SU-DHL-6 (cell line): ENCODE measurements at regions not wholly inside any gene's neighbourhood (a gene's known extent, or its start where the extent isn't known, plus 50 kb on each side); places are given as distances from the start of the nearest gene placed in this dataset.

Experiments
- CTCF ChIP-seq: fragments of 200-600 bp; sonication (generic); IDR thresholded peaks from one replicate; pipeline ENCODE4 v1.5.1; 2017; ENCODE audit warnings: antibody characterized with exemption, mild to moderate bottlenecking, low read length, moderate library complexity; ENCODE audit not compliant: insufficient read depth, poor library complexity, severe bottlenecking
- EZH2phosphoT487 ChIP-seq: fragments of 200-600 bp; sonication (generic), shearing (Covaris generic); conservative IDR thresholded peaks from 2 replicates; pipeline ENCODE4 v1.6.1; 2018; ENCODE audit warnings: mild to moderate bottlenecking, antibody characterized with exemption, low read length, moderate library complexity, mixed read lengths

DNA sequence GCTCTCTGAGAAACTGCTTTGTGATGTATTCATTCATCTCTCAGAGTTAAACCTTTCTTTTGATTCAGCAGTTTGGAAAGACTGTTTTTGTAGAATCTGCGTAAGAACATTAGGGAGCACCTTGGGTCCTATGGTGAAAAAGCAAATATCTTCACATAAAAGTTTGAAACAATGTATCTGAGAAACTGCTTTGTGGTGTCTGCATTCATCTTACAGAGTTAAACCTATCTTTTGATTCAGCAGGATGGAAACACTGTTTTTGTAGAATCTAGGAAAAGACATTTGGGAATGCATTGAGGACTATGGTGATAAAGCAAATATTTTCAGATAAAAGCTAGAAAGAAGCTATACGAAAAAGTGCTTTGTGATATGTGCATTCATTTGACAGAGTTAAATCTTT, 361.3 kb downstream of the OR4C45 start:
- TF ChIP-seq CTCF (no peak), EZH2phosphoT487 (no peak)
